ENCODE measurements at regions not wholly inside any gene's neighbourhood (a gene's known extent, or its start where the extent isn't known, plus 50 kb on each side); places are given as distances from the start of the nearest gene placed in this dataset.

GRCh38 chr3:67106874-67107273, 108.8 kb downstream of the KBTBD8 start:
- Histone ChIP-seq H3K36me3 (ENCODE audit: insufficient read depth, low read length) (no peaks in the 10 kb centered on the region), H3K9me2 (ENCODE audit: insufficient read depth, low read length) (no peaks in the 10 kb centered on the region), H3K79me2 (replicated peaks; ENCODE audit: insufficient read depth, low read length) (no peaks in the 10 kb centered on the region), H3F3A (ENCODE audit: insufficient read depth, low read length, poor library complexity, severe bottlenecking) (no peaks in the 10 kb centered on the region), H3K27ac (ENCODE audit: low read length) (no peak overlapping the region), H3K4me3 (ENCODE audit: low read length) (no peak overlapping the region), H3K9ac (ENCODE audit: low read length) (no peak overlapping the region), H2AFZ (ENCODE audit: low read depth, low read length) (no peak overlapping the region), H3K27me3 (ENCODE audit: insufficient read depth, low read depth, low read length) (no peaks in the 10 kb centered on the region), H3K4me2 (ENCODE audit: low read length) (no peak overlapping the region), H4K20me1 (ENCODE audit: insufficient read depth) (no peaks in the 10 kb centered on the region), H3K9me3 (ENCODE audit: low read length) (no peaks in the 10 kb centered on the region)
- TF ChIP-seq SMC3 (conservative IDR thresholded peaks at IDR 0.05; ENCODE audit: poor library complexity) (no peak), EZH2 (IDR thresholded peaks at IDR 0.05; ENCODE audit: borderline replicate concordance, insufficient read depth, low read length, poor library complexity, severe bottlenecking) (no peak), TAF1 (IDR thresholded peaks at IDR 0.05; ENCODE audit: low read depth) (no peak), POLR2AphosphoS5 (IDR thresholded peaks at IDR 0.05) (no peak), MXI1 (conservative IDR thresholded peaks at IDR 0.05; ENCODE audit: poor library complexity, severe bottlenecking) (no peak), REST (IDR thresholded peaks at IDR 0.05; ENCODE audit: borderline replicate concordance) (no peak), RAD21 (conservative IDR thresholded peaks at IDR 0.05) (no peak), CTCF (IDR thresholded peaks at IDR 0.05; ENCODE audit: poor library complexity, severe bottlenecking) (no peak), EP300 (conservative IDR thresholded peaks at IDR 0.05; ENCODE audit: poor library complexity, severe bottlenecking) (no peak)

- Histone ChIP-seq H3K4me2 (ENCODE audit: low read length) (no peak overlapping the region), H3K27me3 (ENCODE audit: insufficient read depth, low read depth, low read length) (no peaks in the 10 kb centered on the region), H4K20me1 (ENCODE audit: insufficient read depth) (no peaks in the 10 kb centered on the region), H3K9me2 (ENCODE audit: insufficient read depth, low read length) (no peaks in the 10 kb centered on the region), H3K79me2 (replicated peaks; ENCODE audit: insufficient read depth, low read length) (no peaks in the 10 kb centered on the region), H3K9ac (ENCODE audit: low read length) (no peak overlapping the region), H3F3A (ENCODE audit: insufficient read depth, low read length, poor library complexity, severe bottlenecking) (no peaks in the 10 kb centered on the region), H3K4me3 (ENCODE audit: low read length) (no peak overlapping the region), H3K36me3 (ENCODE audit: insufficient read depth, low read length) (no peaks in the 10 kb centered on the region), H3K27ac (ENCODE audit: low read length) (no peak overlapping the region), H2AFZ (ENCODE audit: low read depth, low read length) (no peak overlapping the region), H3K9me3 (ENCODE audit: low read length) (no peaks in the 10 kb centered on the region)
- TF ChIP-seq TAF1 (IDR thresholded peaks at IDR 0.05; ENCODE audit: low read depth) (no peak), SMC3 (conservative IDR thresholded peaks at IDR 0.05; ENCODE audit: poor library complexity) (peak; percentile 84), CTCF (IDR thresholded peaks at IDR 0.05; ENCODE audit: poor library complexity, severe bottlenecking) (peak; percentile 82), RAD21 (conservative IDR thresholded peaks at IDR 0.05) (peak; percentile 82)
Measured at GRCh38 chr3:67109651-67110204, 111.6 kb downstream of the KBTBD8 start.

Measured in neural cell (in vitro differentiated cells).